ENCODE measurements at regions not wholly inside any gene's neighbourhood (a gene's known extent, or its start where the extent isn't known, plus 50 kb on each side); places are given as distances from the start of the nearest gene placed in this dataset.

DNA sequence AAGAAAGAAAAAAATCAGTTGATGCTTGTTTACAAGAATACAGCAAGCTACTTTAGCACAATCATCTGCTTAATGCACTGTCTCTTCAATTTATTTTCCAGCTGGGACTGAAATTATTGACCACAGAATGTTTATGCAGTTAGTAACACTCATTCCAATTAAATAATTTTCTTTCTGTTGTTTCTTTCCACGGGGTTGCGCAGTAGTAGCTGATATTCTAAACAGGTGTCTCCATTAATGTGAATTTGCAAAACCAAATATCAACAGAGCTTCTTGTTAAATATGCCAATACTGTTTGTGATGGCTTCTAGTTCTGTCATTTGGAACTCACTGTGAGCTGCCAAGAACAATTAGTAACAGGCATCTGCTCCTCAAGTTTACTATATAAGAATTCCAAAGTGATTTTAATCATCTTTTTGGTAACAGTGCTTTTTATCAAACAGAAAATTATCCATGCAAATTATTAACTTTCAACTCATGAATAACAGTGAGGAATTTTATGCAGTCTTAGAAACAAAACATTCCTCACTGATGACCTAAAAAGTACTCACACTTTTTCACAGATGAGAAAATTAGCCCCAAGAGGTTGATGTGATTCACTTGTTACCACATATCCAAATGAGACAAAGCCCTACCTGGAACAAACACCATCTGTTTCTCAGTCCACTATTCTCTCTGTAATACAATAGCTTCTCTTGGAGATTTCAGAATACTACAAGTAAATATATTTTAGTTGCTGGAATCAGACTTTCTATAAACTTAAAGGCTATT is 567.6 kb upstream of the RGMB start:
- peaks cover 4% of the 10 kb centered on the region for H3K9me3 Mint-ChIP-seq
- H3K4me1 Mint-ChIP-seq, result no peaks in the 10 kb centered on the region
- no peak overlapping the region for H3K4me3 Mint-ChIP-seq
- H3K36me3 Mint-ChIP-seq, result no peaks in the 10 kb centered on the region
- no peaks in the 10 kb centered on the region for H3K27me3 Mint-ChIP-seq (ENCODE audit: low read depth)
- no peak for DNase-seq (ENCODE audit: low spot score in 2 of 2, unreplicated experiment in 2 of 2)
- no peak overlapping the region for H3K27ac Mint-ChIP-seq
- TF ChIP-seq CTCF (IDR thresholded peaks at IDR 0.05; ENCODE audit: unreplicated experiment), result no peak

DNA sequence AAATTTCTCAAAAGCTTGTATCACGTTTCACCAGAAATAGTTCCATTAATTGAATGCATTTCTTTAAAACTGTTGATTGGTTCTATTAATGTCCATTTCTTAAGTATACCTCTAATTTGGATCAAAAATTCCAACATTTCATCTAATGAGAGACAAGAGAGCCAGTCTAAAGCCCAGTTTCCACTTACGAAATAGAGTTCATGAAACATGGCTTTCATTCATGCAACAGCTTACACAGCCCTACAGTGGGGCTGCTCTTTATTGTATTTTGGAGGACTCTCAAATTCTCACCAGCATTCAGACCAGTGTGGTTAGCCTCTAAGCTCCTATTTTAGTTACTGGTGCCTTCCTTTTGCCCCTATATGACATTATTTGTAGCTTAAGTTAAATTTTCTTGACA is 566.9 kb upstream of the RGMB start:
- Mint-ChIP-seq H3K4me3 (no peak overlapping the region), H3K36me3 (no peaks in the 10 kb centered on the region), H3K4me1 (no peaks in the 10 kb centered on the region), H3K27me3 (ENCODE audit: low read depth) (no peaks in the 10 kb centered on the region), H3K27ac (no peak overlapping the region), H3K9me3 (peaks cover 4% of the 10 kb centered on the region)
- no peak for DNase-seq (ENCODE audit: low spot score in 2 of 2, unreplicated experiment in 2 of 2)
- TF ChIP-seq CTCF (IDR thresholded peaks at IDR 0.05; ENCODE audit: unreplicated experiment), result no peak

- no peak overlapping the region for H3K27ac Mint-ChIP-seq
- H3K27me3 Mint-ChIP-seq (ENCODE audit: low read depth), result peaks cover 3% of the 10 kb centered on the region
- H3K9me3 Mint-ChIP-seq, result peaks cover under 1% of the 10 kb centered on the region
- TF ChIP-seq CTCF (IDR thresholded peaks at IDR 0.05; ENCODE audit: unreplicated experiment), result no peak
- H3K4me3 Mint-ChIP-seq, result no peak overlapping the region
- H3K36me3 Mint-ChIP-seq, result no peaks in the 10 kb centered on the region
- H3K4me1 Mint-ChIP-seq, result no peaks in the 10 kb centered on the region
- DNase-seq (ENCODE audit: low spot score in 2 of 2, unreplicated experiment in 2 of 2), result no peak
Observed at GRCh38 chr5:98209418-98209817, 564.0 kb upstream of the RGMB start.

DNA sequence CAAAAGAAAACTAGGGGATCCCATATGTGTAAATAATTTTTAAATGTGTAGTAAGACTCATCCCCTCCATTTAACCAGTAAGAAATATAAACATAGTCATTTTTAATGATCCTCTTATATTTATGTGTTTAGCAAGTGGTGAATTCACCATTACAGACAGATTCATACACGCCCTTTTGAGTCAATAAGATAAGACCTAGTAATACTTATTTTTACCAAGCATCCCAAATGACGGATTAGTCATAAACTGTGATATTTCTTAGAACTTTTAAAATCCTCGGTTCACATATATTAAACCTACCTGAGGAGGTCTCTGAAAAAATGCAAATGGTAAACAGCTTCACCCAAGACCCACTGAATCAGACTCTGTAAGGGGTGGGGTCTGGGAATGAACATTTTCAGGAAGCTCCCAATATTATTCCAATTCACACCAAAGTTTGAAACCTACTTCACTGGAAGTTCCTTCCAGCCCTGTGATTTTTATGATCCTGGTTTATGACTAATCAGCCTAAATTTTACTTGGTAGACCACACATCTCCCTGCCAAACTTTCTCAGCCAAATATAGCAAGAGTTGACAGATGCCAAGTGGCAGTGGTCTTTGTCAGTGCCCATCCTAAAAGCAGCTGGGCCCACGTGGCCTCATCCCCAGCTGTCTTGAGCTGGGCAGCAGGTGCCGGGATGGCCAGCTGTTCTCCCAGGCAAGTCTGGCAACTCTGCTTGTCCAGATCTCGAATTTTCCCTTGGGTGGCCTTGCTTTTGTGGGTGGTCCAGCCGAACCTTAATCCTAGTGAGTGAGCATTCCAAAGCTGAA is 559.0 kb upstream of the RGMB start:
- Mint-ChIP-seq H3K36me3 (no peaks in the 10 kb centered on the region), H3K4me1 (no peaks in the 10 kb centered on the region), H3K9me3 (no peaks in the 10 kb centered on the region), H3K4me3 (no peak overlapping the region), H3K27me3 (ENCODE audit: low read depth) (peaks cover 3% of the 10 kb centered on the region), H3K27ac (no peak overlapping the region)
- no peak for DNase-seq (ENCODE audit: low spot score in 2 of 2, unreplicated experiment in 2 of 2)
- no peak for TF ChIP-seq CTCF (IDR thresholded peaks at IDR 0.05; ENCODE audit: unreplicated experiment)

GRCh38 chr5:98217138-98217537 is 556.3 kb upstream of the RGMB start:
- no peak overlapping the region for H3K27ac Mint-ChIP-seq
- no peak for DNase-seq (ENCODE audit: low spot score in 2 of 2, unreplicated experiment in 2 of 2)
- TF ChIP-seq CTCF (IDR thresholded peaks at IDR 0.05; ENCODE audit: unreplicated experiment), result no peak
- no peaks in the 10 kb centered on the region for H3K36me3 Mint-ChIP-seq
- peaks cover 3% of the 10 kb centered on the region for H3K27me3 Mint-ChIP-seq (ENCODE audit: low read depth)
- no peak overlapping the region for H3K4me3 Mint-ChIP-seq
- H3K4me1 Mint-ChIP-seq, result no peaks in the 10 kb centered on the region
- H3K9me3 Mint-ChIP-seq, result no peaks in the 10 kb centered on the region

Measured in mesothelial cell of epicardium (in vitro differentiated cells).